Suppressor macrophage treated with lipopolysaccharide for 4 hours (primary cell): ENCODE measurements at regions not wholly inside any gene's neighbourhood (a gene's known extent, or its start where the extent isn't known, plus 50 kb on each side); places are given as distances from the start of the nearest gene placed in this dataset.

Experiments
- DNase-seq: peaks from one replicate; pipeline ENCODE4 v3.0.0-alpha.2; 2020

DNA sequence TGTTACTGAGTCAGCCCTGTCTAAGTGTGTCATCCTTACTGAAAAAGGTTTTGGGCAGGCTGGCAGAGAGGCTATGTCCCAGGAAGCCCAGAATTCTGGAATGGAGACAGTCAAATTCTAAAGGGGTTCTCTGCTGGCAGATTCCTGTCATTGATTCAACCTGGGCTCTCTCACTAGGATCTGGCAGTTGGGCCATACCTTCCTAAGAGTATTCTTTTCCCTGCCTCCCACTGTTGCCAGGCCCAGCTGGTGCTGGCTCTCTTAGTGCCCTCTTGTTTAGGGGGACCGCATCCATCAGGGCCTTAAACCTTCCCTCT lies 85.0 kb upstream of the EGLN3 start:
- DNase-seq = no peak

DNA sequence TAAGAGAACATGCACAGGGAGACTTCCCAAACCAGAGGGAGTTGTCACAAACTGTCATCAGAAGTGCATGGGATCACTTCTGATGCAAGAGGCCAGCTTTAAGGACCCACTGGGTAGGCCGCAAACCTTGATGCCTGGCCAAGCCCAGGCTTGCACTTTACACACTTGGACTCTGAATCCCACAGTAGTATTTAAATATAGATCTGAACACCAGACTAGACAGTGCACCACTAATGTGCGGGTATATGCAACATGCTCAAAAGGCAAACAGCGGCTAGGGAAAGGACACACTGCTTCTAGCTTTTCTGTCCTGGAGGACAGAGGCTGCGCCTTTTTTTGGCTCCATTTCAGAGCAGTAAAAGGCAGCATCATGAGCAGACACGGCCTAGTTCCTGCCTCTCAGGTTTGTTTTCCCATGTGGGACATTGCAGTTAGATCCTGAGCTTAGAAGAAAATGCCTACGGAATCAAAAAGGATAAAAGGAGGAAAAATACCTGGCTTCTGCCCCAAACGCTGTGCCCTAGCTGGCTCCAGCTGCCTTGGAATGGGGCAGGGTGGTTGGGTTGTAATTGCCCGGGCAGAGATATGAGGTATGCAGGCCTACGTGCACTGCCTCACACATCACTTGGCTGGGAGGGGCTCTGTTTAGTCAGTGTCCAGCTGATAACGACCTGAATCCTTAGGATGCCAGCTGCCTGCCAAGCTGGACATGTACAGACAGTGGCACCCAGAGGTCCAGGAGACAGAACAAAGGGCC lies 84.5 kb upstream of the EGLN3 start:
- no peak for DNase-seq

DNA sequence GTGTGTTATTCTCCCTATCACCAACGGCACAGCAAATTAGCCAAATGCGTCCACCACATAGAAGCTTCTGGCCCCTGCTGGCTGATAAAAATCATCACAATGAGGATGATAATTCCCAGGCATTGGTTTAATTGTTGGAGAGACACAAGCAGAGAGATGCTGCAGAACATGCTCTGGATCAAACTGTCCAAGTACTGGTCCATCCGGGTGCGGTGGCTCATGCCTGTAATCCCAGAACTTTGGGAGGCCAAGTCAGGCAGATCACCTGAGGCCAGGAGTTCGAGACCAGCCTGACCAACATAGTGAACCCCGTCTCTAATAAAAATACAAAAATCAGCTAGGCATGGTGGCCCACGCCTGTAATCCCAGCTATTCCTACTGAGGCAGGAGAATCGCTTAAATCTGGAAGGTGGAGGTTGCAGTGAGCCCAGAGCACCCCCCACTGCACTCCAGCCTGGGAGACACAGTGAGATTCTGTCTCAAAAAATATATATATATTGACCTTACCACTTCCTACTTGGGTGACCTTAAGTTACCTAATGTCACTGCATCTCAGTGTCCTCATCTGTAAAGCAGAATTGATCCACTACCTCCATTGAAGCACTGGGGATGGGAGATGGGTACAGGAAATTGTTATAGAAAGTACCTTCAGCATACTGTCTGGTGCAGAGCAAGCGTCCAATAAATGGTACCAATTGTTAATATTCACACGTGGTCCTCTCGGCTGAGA lies 83.7 kb upstream of the EGLN3 start:
- DNase-seq = no peak

DNA sequence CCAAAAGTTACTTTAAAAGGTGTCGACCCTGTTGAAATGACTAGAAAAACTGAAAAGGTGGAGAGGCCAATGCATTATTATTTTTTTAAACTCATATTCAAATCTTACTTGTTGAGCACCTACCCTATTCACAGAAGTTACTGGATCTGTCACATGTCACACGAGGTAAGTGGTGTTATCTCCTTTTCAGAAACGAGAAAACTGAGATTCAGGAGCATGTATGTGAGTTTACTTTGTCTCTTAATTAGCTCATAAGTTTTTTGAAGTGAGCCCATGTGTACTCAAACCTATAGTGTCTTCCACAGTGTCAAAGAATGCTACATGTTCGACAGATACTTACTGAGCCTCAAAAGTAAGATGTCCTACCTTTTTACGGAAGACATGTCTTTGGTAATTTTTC lies 81.8 kb upstream of the EGLN3 start:
- no peak for DNase-seq

DNA sequence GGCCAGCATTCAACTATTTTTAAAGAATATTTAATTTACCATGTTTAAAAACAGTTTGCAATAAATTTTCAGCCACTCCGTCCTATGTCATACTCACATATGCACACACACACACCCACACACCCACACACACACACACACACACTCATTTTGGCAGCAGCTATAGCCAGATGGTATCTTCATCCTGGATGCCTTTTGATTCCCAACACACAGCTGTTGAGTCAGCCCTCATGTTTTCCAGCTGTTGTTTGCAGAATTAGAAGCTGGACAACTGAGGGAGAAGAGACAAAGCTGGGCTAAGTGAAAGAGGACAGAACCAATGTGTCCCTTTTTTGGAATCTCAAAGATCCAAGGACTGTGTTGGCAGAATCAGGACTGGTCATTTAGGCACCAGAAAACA lies 80.0 kb upstream of the EGLN3 start:
- DNase-seq = no peak

DNA sequence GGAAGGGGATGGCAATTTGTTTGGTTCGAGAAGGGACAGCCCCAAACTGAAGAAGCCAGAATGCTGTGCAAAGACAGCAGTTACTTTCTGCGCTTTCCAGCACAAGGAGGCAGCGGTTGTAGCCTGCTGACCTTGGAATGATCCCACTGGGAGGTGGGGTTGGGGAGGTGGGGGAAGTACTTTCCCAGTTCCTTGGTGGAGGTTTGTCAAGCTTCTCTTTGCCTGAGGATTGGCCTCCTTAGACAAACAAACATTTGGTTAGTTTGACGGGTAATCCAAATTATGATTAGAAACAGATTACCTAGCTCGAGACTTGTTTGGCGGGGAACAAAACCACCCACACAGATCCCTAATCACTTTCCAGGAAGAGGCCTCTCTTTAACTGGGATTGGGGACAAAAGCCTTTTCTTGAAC lies 79.1 kb upstream of the EGLN3 start:
- DNase-seq = no peak

DNA sequence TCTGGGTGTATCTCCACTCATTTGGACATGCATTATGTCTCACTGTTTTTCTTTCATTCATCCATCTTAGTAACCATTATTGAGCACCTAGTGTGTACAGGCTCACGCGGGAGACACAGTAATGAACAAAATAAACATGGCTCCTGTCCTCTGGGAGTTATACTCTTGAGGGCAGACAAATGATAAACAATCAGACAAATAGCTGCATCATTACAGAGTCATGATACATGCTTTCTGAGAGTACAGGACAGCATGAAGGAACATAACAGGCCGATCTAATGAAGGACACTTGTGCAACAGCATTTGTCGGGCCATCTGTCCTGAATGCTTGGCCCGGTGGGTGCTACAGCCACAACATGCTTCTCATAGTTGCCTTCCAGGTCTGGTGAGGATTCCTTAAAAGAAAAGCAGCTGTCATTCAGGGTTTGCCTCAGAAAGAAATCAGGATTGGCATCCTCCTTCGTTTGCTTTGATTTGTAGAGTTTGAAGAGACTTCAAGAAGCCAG lies 77.2 kb upstream of the EGLN3 start:
- no peak for DNase-seq

DNA sequence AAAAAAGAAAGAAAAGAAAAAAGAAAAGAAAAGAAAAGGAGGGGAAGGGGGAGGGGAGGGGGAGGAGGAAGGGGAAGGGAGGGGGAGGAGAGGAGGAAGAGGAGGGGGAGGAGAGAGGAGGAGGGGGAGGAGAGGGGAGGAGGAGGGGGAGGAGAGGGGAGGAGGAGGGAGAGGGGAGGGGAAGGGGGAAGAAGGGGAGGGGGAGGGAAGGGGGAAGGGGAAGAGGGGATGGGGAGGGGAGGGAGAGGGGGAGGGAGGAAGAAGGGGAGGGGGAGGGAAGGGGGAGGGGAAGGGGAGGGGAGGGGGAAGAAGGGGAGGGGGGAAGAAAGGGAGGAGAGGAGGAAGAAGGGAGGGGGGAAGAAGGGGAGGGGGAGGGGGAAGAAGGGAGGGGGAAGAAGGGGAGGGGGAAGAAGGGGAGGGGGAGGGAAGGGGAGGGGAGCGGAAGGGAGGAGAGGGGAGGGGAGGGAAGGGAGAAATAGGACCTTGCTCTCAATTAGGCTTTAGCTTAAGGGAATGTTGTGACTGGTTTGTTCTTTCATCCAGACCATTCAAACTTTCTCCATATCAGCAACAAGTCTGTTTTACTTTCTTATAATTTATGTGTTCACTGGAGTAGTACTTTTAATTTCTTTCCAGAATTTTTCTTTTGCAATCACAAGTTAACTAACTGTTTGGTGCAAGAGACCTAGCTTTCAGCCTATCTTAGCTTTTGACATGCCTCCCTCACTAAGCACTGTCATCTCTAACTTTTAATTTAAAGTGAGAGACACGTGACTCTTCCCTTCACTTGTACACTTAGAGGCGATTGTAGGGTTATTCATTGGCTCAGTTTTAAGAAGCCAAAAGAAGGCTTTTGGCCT lies 76.5 kb upstream of the EGLN3 start:
- DNase-seq = no peak

DNA sequence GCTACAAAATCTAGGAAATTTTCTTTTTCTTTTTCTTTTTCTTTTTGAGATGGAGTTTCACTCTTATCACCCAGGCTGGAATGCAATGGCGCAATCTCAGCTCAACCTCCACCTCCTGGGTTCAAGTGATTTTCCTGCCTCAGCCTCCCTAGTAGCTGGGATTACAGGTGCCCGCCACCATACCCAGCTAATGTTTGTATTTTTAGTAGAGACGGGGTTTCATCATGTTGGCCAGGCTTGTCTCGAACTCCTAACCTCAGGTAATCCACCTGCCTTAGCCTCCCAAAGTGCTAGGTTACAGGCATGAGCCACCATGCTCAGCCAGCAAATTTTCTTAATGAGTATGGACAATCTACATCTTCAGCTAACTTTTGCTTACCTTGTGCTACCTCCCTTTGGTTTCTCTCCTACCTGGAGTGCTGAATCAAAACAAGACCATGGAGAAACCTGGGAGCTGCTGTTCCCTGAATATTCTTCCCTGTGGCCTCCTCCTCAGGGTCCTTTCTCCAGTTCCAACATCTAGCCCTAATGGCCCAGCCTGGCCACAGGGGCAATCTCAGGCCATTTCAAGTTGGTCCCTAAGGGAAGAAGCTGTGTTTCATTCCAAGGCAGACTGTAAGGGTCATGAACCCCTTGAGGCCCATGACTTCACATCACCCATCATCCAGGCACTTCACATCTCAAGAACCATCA lies 74.6 kb upstream of the EGLN3 start:
- no peak for DNase-seq

DNA sequence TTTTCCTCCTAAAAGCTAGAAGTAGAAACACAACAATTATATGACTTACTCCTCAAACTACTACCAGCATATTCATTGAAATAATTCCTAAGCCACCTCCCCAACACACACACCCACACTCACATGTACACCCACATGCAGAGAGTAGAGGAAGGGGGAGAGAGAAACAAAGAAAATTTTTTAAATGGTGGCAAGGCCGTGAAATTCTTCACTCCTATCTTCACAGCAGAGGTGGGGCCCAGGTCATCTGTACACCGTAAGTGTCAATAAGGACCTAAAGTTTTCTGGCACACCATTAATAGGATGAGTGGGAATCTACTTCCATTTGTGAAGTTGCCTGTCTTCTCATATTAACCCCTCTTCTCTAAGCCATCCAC lies 73.9 kb upstream of the EGLN3 start:
- DNase-seq = no peak

DNA sequence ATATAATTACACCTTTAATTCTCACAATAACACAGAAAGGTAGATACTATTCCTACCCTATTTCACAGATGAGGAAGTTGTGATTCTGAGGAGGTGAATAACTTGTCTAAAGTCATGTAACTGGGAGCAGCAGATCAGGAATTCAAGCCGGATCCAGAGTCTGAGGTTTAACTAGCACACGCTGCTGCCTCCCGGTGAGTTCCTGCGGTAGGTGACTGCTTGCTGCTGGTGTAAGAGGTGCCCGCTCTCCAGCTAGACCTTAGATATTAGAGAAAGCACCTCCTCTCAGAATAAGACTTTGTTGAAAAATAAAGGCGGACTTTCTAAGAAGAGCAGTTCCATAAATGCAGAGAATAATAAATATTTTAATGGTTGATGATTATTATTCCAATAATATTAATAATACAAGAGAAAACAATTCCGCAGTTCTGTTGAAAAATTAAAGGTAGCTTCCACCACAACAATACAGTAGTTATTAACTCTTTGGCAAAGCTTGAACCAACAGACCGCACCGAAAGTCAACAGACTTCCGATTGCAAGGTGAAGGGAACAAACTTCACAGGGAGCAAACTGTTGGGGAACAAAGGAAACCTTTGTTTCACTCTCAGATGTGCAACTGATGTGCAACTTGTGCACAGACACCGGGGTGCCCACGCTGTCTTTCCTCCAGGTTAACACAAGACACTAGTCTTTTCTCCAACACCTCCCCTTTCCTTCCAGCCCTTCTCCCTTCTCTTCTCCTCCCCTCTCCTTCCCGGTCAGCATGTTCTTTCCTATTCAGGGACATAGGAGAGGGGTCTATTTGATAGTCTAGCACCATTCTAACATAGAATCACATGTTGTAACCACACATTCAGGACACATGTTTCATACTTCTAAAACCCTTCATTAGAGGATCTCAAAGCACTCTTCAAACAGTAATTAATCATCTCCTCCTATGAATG lies 73.2 kb upstream of the EGLN3 start:
- DNase-seq = no peak

DNA sequence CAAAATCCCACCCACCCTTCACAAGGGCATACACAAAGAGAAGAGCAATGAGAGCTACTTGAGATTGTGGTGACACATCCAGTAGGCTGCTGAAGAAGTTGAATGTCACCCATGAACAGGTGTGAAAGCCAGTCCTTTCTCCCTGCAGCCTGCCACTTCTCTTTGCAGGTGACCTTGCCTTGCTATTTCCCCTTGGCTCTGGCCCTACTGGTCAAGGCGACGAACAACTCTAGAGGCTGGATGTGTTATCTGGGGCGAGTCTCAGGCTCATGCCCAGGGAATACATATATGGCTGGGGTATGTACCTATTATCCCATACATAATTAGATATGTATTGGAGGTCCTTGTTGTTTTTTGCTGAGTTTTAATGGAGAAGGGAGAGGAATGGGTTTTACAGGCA lies 70.2 kb upstream of the EGLN3 start:
- DNase-seq = no peak

DNA sequence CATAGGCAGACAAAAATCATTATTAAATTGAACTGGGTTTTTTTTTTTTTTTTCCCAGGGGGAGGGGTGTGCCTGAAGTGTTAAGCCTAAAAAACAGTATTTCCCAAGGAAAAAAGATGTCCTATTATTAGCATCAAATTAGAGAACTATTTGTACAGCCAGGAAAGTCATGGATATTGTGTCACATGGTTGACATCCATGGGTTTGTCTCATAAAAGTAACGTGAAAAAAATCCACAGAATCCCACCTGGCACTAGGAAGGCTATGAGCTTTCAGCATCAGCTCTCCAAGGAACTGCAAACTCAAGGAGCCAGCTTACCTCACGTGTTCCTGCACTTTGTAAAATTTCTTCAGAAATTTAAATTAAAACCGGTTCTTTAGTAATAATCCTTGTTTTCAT lies 69.1 kb upstream of the EGLN3 start:
- no peak for DNase-seq

DNA sequence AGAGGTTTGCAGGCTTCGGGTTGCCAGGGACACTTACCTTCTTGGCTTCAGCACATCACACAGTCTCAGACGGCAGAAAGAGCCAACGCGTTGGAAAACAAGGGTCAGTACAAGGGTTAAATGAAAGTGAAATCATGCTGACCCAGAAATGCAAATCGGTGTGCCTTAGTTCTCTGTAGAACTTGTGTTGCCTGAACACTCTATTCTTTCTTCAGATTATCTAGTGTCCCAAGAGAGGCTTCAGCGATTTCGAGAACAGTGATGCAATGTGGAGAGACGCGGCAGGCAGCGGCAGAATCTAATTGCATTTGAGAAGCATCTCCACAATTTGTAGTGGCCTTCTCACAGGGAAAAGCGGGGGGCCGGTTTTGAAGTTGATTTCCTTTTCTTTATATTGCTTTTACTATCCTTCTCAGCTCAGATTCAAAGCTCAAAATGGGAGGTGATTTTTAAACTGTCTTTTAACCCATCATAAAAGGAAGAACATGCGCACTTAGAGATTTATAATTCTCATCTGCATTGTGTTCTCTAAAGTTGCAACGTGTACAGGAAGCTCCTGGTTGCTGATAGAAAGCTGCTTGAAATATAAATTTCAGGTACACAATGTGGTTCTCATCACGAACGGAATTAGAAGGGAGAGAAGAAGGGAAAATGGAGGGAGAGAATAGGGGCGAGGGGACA lies 67.8 kb upstream of the EGLN3 start:
- peak; percentile 13 for DNase-seq

DNA sequence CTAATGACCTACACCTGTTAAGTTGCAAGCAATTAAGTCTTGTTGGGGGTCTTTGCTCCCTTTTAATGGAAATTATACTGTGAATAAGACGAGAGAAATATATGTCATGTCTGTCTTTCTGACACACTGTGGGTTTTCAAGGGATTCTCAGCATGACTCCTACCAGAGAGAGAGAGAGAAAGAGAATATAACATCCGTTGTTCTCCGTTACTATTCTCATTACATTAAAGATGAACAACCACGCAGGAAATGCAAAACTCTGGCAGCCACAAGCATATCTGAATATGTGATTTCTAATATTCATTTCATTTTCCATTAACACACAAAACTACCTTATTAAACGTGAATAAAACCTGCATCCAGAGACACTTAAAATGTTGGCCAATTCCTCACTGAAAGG lies 67.3 kb upstream of the EGLN3 start:
- DNase-seq = no peak

DNA sequence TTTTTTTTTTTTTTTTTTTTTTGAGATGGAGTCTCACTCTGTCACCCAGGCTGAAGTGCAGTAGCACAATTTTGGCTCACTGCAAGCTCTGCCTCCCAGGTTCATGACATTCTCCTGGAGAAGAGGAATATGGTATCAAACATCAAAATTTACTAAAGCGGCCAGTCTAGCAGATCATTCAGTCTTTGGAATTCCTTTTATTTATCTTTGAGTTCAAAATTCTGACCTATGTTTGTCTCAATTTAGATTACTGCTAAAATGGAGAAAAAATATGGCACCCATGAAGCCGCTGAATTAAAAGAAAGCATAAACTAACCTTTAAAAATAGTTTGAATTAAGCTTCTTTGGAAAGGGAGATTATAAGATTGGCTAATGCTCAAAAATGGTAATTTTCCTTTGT lies 64.5 kb upstream of the EGLN3 start:
- no peak for DNase-seq

DNA sequence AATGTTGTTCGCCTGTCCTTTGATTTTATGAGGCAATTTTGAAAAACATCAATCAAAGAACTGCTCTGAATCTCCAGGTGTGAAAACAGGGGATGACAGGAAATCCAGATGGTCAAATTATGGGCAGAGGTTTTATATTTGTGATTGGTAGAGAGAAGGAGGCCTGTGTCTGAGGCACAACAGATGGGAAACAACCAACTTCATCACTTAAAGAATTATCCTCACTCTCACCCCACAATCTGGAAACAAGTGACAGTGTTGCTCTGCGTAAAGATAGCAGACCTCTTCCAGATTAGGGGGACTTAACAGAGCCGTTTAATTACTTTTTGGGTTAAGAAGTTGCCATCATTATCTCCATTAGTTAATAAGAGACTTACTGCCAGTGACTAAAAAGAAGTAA lies 64.1 kb upstream of the EGLN3 start:
- no peak for DNase-seq

DNA sequence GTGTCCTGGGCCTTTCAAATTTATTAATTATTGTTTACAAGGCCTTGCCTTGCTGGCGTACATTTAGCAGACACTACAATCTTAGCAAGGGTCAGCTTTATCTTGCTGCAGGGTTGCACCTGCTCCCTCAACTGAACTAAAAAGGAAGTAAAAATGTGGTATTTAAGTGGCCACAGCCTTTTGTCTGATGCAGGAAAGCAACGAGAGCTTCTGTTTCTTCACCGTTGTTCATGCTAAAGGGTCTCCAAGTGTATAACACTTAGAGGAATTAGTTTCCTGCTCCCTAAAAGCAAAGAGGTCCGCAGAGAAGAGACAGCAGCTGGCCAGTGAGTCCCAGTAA lies 62.8 kb upstream of the EGLN3 start:
- no peak for DNase-seq

DNA sequence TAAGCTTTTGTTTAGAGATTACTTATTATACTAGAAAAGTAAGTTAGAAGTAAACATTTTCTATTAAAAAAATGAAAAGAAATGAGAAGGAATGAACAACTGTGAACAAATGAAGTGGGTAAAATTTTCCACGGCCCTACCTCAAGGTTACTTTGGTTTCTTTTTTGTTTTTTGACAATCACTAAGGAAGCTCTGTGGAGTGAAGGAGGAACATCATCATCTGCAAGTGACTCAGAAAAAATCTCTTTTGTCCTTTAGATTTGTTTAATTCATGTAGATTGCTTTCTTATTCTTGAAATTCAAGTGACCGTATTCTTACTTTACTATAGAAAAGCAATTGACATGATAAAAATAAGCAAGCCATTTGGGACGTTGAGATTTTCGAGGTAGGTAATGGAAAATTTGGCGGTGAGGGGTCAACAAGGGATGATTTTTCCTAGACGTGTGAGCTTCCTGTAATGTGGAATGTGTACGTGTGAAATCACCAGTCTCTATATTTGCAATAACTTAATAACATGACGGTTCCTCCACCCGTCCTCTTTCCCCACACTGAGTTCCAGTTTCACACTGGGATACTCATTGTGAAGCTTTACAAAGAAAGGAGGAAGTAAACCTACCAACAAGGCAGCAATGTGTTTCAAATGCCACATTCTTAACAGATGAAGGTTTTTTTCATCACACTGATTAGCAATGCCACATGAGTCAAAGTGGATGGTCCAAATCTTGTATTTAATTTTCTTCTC lies 62.3 kb upstream of the EGLN3 start:
- peak; percentile 97 for DNase-seq

DNA sequence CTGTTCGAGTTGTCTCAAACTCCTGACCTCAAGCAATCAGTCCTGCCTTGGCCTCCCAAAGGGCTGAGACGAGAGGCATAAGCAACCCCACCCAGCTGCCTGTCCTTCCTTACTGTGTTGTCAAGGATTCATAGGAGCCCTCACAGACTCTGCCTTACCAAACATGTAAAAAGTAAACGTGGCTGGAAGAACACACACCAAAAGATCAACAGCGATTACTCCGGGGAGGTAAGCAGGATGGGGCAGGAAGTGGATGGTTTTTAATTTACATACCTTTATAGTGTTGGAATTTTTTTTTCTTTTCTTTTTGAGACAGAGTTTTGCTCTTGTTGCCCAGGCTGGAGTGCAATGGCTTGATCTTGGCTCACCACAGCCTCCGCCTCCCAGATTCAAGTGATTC lies 61.5 kb upstream of the EGLN3 start:
- no peak for DNase-seq

DNA sequence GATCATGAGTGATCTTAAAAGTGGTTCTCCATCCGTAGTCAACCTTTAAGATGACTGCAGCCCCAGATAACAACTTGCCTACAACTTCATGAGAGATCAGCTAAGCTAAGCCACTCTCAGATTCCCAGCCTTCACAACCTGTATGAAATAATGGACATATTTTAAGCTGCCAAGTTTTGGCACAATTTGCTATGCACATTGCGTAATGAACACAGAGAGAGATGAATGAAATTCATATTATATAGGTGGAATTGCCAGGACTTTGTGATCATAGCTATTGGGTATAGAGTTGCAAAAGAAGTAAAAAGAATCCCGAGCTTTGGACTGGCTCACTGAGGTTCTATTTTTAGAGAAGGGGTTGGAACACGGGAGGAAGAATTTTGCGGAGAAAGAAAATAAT lies 59.1 kb upstream of the EGLN3 start:
- no peak for DNase-seq
